ENCODE measurements at regions not wholly inside any gene's neighbourhood (a gene's known extent, or its start where the extent isn't known, plus 50 kb on each side); places are given as distances from the start of the nearest gene placed in this dataset.

DNA sequence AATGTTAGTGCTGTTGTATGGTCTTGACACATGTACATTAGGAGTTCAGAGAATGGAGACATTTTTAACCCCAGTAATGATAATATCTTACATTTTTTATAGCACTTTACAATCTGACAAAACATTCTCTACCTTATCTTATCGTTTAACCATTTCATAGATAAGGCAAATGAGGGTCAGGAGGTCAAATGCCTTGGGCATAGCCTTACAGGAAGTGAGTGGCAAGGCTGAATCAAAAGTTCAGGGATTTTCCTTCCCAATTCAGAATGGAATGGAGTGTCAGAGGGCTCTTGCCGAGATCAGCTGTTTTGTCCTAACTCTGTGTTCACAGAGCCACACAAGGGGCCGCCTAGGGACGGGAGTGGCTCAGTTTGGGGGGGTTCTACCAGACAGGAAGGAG is 57.6 kb upstream of the AK4 start:
- FAIRE-seq = no peak
- no peak for DNase-seq (ENCODE audit: insufficient read length, low spot score)

DNA sequence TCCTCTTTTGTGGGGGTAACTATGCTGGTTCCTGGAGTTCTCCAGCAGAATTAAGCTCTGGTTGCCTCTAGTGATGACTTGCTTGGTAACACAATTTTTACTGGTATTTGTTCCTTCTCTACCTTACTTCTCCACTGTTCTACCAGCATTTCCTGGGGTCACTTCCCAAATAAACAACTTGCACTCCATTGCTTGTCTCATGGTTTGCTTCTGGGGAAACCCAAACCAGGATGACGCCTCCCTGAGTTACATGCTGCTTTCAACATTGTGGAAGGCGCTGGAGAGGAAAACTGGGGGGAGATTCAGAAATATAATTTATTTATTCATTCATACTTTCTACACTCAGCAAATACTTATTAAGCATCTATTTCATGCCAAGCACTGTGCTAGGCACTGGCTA is 55.3 kb upstream of the AK4 start:
- no peak for DNase-seq (ENCODE audit: insufficient read length, low spot score)
- FAIRE-seq = no peak

DNA sequence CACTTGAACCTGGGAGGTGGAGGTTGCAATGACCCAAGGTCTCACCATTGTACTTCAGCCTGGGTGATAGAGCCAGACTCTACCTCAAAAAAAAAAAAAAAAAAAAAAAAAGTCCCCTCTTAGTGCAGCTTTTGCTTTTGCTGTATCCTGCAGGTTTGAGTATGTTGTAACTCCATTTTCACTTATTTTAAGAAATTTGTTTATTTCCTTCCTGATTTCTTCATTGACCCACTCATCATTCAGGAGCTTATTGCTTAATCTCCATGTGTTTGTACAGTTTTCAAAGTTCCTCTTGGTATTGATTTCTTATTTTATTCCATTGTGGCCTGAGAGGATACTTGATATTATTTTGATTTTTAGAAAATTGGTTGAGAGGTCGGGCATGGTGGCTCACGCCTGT is 50.9 kb upstream of the AK4 start:
- FAIRE-seq (no peak), DNase-seq (ENCODE audit: insufficient read length, low spot score) (no peak)
